Right ventricle myocardium superior (tissue), 1 donor: ENCODE measurements at regions not wholly inside any gene's neighbourhood (a gene's known extent, or its start where the extent isn't known, plus 50 kb on each side); places are given as distances from the start of the nearest gene placed in this dataset.

ENCODE experiments used
- ATAC-seq: fragments of 200-7000 bp; cut with Tn5 transposase; one replicate; pipeline ENCODE4 v1.9.1; 2020; ENCODE audit warnings: mild to moderate bottlenecking; ENCODE audit not compliant: poor library complexity
- DNase-seq: peaks from one replicate; pipeline ENCODE4 v3.0.0-alpha.2; 2020
- intact Hi-C: fragments of 100-400 bp; cut with DNase I; formaldehyde crosslinking; loops from one replicate; pipeline ENCODE4 v1.11.2; 2022
- donor health status: DM: no; HTN: yes; CAD: no; lungs with severe emphysema.

DNA sequence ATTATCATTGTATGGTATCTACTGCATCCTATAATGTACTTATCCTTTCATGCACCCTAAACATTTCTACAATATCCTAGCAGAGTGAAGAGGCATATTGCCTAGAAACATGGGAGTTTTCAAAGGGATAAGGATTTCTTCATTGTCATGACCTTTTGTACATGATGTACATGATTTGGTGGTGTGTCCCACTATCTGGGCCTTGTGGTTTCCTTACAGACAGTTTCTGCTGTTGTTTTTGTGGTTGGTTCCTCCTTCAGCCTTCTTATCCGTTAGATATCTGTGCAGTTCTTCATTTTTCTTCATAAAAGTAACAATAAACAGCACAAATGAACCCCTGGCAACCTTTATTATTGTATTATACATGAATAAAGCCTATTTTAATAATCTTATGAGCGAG, 70.4 kb upstream of the BACH1 start:
- DNase-seq (no peak), ATAC-seq (no peak)
- intact Hi-C loops, result no loop called here

DNA sequence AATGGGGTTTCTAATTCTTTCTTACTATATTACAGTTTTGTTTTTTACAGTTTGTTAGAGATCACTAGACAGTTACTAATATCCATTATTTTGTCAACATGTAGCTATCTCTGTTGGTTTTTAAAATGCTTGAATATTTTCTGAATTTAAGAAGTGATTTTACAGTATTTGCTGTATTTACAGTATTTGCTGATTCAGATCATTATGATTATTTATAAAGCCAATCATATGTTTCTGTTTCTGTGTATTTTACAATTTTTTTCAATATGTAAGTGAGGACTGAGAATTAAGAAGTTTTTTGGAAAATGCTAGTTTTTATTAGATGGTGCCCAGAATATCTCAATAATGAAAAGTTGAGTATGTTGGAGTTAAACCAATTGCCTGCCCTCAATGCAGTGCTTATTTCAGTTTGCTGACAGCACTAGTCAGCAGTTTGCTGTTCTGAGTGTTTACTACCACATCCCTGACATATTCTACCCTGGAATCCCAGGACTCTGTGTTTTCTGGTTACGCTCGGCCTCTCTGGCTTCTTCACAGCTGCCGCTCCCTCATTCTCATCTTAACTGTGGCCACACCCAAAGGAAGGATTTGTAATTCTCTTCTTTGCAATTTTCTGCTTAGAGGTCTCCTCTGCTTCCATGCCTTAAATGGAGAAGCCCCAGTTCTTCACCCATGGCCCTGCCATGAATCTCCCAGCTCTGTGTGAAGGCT, 68.0 kb upstream of the BACH1 start:
- ATAC-seq, result no peak
- intact Hi-C loops, result no loop called here
- DNase-seq, result no peak

DNA sequence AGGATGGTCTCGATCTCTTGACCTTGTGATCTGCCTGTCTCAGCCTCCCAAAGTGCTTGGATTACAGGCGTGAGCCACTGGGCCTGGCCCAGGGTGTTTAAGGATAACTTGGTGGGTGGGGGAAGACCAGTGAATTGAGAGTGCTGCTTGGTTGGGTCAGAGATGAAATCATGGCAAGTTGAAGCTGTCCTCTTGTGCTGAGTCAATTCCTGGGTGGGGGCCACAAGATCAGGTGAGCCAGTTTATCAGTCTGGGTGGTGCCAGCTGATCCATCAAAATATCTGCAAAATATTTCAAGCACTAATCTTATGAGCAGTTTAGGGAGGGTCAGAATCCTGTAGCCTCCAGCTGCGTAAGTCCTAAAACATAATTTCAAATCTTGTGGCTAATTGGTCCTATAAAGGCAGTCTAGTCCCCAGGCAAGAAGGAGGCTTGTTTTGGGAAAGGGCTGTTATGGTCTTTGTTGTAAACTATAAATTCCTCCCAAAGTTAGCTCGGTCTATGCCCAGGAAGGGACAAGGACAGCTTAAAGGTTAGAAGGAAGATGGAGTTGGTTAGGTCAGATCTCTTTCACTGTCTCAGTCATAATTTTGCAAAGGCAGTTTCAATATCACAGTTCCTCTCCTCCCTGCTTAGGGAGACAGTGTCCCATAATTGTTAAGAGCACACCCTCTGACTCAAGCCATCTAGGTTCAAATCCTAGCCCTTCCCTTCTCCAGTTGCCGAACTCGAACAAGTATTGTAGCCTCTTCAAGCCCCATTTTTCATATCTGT, 66.8 kb upstream of the BACH1 start:
- ATAC-seq (no peak), DNase-seq (no peak)
- intact Hi-C loops, result no loop called here

DNA sequence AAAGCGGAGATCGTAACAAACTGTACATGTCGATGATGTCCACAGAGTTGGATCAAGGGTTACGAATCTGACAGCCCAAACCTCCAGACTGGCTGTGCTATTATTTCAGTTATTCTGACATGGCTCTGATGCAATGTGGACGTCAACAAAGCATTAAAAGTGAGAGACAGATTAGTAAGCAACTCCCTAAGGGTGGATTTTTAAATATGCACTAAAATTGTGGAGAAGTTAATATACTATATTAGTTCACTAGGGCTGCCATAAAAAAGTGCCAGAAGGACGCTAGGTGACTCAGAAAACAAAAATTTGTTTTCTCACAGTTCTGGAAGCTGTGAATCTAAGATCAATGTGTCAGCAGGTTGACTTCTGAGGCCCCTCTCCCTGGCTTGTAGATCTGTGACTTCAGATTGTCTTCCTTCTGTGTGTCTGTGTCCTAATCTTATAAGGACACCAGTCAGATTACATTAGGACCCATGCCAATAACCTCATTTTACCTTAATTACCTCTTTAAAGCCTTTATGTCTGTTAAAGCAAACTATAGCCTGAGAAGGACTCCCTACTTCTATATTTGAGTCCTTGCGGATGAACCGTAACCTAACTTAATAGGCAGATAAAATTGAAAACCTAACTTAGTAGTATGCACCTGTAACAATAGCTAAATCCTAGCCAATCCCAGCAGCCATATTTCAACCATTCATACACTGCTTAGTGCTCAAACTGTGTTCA, 66.0 kb upstream of the BACH1 start:
- intact Hi-C loops, result no loop called here
- ATAC-seq (no peak), DNase-seq (no peak)

DNA sequence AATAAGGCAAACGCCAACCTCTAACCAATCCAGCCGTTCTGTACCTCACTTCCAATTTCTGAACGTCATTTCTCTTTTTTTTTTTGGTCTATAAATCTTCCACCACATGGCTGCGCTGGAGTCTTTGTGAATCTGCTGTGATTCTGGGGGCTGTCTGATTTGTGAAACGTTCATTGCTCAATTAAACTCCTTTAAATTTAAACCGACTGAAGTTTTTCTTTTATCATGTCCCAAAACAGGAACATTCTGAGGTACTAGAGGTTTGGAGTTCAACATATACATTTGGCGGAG, 65.5 kb upstream of the BACH1 start:
- ATAC-seq, result no peak
- no peak for DNase-seq
- intact Hi-C loops, result no loop called here

DNA sequence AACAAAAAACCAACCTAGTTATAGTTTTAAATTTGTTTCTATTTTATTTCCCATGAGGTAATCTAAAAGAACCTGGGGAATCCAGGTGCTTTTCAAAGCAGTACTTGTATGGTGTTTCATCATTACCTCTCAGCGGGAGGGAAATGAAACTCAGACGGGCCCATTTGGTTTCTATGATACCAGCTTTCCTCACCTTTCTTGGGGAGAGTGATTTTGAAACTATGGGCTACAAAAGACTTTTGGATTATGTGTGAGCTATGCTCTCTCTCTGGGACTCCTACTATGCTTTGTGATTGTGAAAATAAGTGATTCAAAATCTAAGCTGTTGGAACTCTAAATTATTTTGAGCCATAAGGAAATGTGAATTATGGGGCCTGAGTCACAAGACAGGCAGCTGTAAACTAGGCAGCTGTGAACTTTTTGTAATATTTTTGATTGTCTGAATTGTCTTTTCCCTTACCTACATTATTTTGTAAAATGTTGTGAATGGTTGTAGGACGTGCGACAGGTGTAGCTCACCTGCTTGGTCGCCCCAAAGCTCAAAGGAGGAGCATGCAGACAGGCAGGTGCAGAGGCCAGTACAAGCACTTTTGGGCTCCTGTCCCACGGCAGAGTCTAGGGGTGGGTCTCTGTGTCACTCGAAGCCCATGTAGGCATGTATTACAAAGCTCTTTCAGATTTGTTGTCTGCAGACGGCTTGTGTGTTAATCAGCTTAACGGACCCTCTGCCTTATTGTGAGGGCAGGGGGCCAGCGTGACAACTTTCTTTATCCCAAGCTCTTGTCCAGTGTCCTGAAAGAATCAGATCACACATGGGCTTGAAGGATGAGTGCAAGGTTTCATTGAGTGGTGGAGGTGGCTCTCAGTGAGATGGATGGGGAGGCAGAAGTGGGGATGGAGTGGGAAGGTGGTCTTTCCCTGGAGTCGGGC, 64.8 kb upstream of the BACH1 start:
- no peak for ATAC-seq
- intact Hi-C loops, result no loop called here
- no peak for DNase-seq

DNA sequence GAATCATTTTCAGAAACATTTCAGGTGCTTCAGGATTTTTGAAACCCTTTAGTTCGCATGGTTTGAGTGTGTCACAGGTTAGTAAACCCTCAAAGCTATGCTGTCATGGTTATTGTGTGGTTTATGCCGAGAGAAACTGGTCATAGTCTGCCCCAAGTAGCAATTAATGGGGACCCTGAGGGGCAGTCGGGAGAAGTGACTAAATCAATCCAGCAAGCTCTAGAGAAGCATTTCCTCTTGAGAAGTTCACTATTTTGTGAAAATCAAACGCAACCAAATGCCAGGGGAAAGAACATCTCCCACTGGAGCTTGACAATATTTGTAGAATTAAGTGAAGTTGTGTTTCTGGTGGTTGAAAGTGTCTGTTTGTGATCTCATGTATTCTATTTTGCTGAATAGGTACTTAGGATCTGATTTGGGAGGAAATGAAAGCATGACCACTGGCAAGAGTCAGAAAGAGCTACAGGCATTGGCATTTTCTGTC, 63.0 kb upstream of the BACH1 start:
- ATAC-seq, result no peak
- intact Hi-C loops, result no loop called here

GRCh38 chr21:29236201-29236600, 62.5 kb upstream of the BACH1 start:
- DNase-seq, result no peak
- ATAC-seq, result no peak
- intact Hi-C loops, result no loop called here

More for the DNA sequence above, 63.0 kb upstream of the BACH1 start:
- DNase-seq, result no peak

DNA sequence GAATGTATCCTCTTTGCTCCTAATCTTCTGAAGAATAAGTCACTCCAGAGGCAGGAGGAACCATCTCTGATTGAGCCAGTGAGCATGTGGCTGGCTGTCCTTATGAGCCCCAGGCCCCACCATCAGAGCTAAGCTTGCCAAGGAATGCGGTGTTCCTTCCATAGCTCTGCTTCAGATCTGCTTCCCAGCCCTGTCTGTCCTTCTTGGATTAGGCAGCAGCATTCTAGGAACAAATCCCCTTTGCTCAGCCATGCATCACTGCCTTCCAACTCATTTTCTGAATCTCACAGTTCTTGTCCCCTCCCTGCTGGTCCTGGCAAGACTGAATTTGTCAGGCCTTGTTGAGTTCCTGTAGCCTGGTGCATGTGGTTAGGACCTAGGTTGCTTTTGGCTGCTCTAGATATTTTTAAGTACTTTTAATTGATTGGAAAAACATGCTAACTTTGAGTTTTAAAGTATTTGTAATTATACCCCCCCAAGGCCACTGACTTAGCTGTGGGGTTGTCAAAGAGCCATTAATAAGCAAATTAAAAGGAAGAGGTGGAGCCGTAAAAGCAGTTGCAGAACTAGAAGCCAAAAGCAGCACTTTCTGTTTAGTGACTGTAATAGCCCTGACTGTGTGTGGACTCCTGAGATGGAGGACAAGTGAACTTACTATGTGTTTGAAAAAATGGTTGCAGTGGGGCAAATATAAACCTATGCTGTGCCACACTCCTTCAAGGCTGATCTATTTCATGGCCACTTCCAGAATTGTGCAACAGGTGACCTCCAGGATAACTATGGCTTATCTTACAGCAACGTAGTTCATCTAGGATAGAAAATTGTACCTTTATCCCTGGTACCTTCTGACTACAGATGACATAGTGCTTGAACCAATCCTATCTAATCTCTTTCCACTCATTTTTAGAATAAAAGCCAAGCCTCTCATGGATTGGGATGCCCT, 61.3 kb upstream of the BACH1 start:
- intact Hi-C loops, result no loop called here
- no peak for DNase-seq
- peak; percentile 72 for ATAC-seq

- DNase-seq (no peak), ATAC-seq (peak; percentile 32)
- intact Hi-C loops, result no loop called here
These were observed 60.4 kb upstream of the BACH1 start for GRCh38 chr21:29238053-29238966.

DNA sequence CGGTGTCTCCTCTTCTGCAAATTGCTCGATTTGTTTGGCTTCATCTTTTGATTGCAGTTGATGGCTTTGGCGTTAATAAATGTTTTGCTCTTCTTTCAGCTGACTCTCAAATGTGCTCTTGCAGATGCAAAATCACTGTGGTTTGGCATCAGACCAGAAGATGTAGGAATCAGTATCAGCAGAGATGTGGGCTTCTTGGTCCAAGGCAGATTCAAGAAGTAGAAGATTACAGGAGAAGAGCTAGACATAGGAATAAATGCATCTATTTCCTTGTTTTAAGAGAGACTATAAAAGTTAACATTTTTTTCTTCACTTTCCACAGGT, 59.8 kb upstream of the BACH1 start:
- DNase-seq (no peak), ATAC-seq (peak; percentile 20)
- intact Hi-C loops, result no loop called here

- intact Hi-C loops, result no loop called here
These were observed 58.6 kb upstream of the BACH1 start for GRCh38 chr21:29240136-29240535.

DNA sequence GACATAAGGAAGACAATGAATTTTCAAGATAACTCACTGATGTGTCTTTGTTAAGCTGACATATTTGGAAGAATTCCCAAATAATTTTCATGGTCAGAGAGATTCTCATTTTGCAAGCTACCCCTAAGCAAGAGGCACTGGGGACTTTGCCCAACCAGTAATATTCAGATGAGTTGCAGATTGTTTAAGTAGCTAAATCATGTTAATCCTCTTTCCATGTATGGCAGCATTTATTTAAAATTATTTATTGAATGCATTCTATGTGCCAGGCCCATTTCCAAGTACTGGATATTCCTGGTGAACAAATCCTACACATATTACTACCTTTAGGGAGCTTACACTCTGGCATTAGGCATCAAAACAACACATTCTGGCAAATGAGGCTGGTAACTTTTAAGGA, 56.5 kb upstream of the BACH1 start:
- no peak for ATAC-seq
- intact Hi-C loops, result no loop called here
- DNase-seq, result no peak

More at GRCh38 chr21:29240136-29240535, 58.6 kb upstream of the BACH1 start:
- no peak for DNase-seq
- ATAC-seq, result no peak

DNA sequence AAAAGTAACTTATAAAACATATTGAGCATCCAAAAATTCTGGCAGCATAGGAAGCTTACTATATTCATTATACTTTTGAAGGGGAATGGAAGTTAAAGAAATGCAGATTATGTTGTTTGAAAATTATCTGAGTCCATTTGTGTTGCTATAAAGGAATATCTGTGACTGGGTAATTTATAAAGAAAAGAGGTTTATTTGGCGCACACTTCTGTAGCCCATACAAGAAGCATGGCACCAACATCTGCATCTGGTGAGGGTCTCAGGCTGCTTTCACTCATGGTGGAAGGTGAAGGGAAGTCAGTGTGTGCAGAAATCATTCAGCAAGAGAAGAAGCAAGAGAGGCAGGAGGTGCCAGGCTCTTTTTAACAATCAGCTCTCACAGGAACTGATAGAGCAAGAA, 55.5 kb upstream of the BACH1 start:
- no peak for DNase-seq
- intact Hi-C loops, result no loop called here
- no peak for ATAC-seq

DNA sequence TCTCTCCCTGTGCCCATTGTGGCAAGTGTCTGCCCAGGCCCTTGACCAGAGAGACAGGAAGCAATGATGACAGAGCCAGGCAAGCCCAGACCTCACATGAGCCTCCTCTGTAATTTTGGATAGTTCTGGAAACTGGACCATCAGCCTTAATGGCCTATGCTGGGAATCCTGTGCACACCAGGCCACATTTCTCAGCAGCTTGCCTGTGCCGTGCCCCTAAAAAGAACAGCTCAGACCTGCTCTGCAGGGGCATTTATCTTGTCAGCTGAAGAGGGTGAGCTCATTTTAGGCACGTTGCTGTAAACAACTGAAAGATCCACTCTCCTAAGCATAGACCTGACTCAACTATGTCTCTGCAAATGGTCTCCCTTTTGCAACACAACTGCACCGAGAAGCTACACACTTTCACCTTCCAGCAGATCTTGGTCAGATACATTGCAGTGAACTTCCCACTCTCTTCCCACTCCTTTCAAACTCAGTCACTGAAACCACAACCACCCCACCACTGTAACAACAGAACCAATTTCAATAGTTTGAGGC, 53.5 kb upstream of the BACH1 start:
- ATAC-seq, result no peak
- DNase-seq, result no peak
- intact Hi-C loops, result no loop called here

GRCh38 chr21:29245863-29246262, 52.9 kb upstream of the BACH1 start:
- intact Hi-C loops, result no loop called here
- no peak for ATAC-seq
- DNase-seq, result no peak

DNA sequence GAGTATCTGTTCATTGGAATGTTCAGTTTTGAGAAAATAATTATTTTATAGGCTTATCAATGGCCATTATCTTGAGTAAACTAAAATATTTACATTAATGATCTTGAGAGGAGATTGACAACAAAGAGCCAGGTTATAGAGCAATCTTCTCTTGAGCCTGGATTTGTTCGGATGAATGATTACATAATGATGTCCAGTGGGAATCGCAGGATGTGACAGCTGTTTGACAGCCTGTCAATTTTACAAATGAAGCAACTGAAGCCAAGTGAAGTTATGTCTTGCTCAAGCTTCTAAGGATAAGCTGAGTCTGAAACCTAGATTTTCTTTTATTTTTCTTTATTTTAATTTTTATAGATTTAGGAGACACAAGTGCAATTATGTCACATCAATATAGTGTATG, 52.1 kb upstream of the BACH1 start:
- intact Hi-C loops, result no loop called here
- ATAC-seq (no peak), DNase-seq (no peak)
